BJ (cell line): ENCODE measurements at regions not wholly inside any gene's neighbourhood (a gene's known extent, or its start where the extent isn't known, plus 50 kb on each side); places are given as distances from the start of the nearest gene placed in this dataset.

Source experiments
- CTCF ChIA-PET: fragments of 350-600 bp; formaldehyde crosslinking; extraction: SDS; loops from one replicate; lab custom pipeline; 2021; ENCODE audit warnings: antibody characterized with exemption, inconsistent platforms; lab: Yijun Ruan, JAX
- POLR2A ChIA-PET: fragments of 300-600 bp; sonication (Branson Sonifier 250); formaldehyde crosslinking; extraction: SDS; loops from one replicate; lab custom pipeline; 2021; ENCODE audit warnings: antibody characterized with exemption; lab: Charles Lee
- DNase-seq: peaks from one replicate; pipeline ENCODE4 v3.0.0-alpha.2; 2011; ENCODE audit warnings: low read depth
- H3K27me3 ChIP-seq: 2 replicates; pipeline ENCODE4 v1.6.0; 2011; ENCODE audit warnings: low read length; ENCODE audit not compliant: control insufficient read depth, insufficient read depth
- H3K36me3 ChIP-seq: 2 replicates; pipeline ENCODE4 v1.5.1; 2011; ENCODE audit warnings: low read length; ENCODE audit not compliant: control insufficient read depth, insufficient read depth
- H3K4me3 ChIP-seq: 2 replicates; pipeline ENCODE4 v1.5.1; 2011; ENCODE audit warnings: low read depth, mild to moderate bottlenecking, control low read depth, low read length
- TF ChIP-seq, protein P1 (sequence below): IDR thresholded peaks from 2 replicates; pipeline ENCODE4 v1.5.1; 2011; ENCODE audit warnings: low read depth, mild to moderate bottlenecking, control low read depth, inconsistent platforms, low read length, moderate library complexity; ENCODE audit not compliant: insufficient read depth

- H3K36me3 ChIP-seq: no peaks in the 10 kb centered on the region
- TF ChIP-seq, protein P1, sequence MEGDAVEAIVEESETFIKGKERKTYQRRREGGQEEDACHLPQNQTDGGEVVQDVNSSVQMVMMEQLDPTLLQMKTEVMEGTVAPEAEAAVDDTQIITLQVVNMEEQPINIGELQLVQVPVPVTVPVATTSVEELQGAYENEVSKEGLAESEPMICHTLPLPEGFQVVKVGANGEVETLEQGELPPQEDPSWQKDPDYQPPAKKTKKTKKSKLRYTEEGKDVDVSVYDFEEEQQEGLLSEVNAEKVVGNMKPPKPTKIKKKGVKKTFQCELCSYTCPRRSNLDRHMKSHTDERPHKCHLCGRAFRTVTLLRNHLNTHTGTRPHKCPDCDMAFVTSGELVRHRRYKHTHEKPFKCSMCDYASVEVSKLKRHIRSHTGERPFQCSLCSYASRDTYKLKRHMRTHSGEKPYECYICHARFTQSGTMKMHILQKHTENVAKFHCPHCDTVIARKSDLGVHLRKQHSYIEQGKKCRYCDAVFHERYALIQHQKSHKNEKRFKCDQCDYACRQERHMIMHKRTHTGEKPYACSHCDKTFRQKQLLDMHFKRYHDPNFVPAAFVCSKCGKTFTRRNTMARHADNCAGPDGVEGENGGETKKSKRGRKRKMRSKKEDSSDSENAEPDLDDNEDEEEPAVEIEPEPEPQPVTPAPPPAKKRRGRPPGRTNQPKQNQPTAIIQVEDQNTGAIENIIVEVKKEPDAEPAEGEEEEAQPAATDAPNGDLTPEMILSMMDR: no peak
- no peak overlapping the region for H3K4me3 ChIP-seq
- ChIA-PET POLR2A (no interaction called here), CTCF (no interaction called here)
- DNase-seq: no peak
- no peaks in the 10 kb centered on the region for H3K27me3 ChIP-seq
Measured at GRCh38 chr13:64277097-64277496, 2861.4 kb upstream of the PCDH20 start.

GRCh38 chr13:64276232-64276631 is 2860.6 kb upstream of the PCDH20 start:
- no peak for DNase-seq
- Histone ChIP-seq H3K27me3 (no peaks in the 10 kb centered on the region), H3K36me3 (no peaks in the 10 kb centered on the region), H3K4me3 (no peak overlapping the region)
- TF ChIP-seq, protein P1: no peak
- ChIA-PET POLR2A (no interaction called here), CTCF (no interaction called here)

GRCh38 chr13:64274481-64275217 is 2859.0 kb upstream of the PCDH20 start:
- DNase-seq: no peak
- TF ChIP-seq, protein P1: no peak

GRCh38 chr13:64273780-64274179 is 2858.1 kb upstream of the PCDH20 start:
- Histone ChIP-seq H3K36me3 (no peaks in the 10 kb centered on the region), H3K27me3 (no peaks in the 10 kb centered on the region), H3K4me3 (no peak overlapping the region)
- ChIA-PET CTCF (no interaction called here), POLR2A (no interaction called here)
- TF ChIP-seq, protein P1: no peak
- no peak for DNase-seq

More at GRCh38 chr13:64274481-64275217, 2859.0 kb upstream of the PCDH20 start:
- Histone ChIP-seq H3K36me3 (no peaks in the 10 kb centered on the region), H3K4me3 (no peak overlapping the region), H3K27me3 (no peaks in the 10 kb centered on the region)
- ChIA-PET CTCF (interaction anchor here (0.5 kb wide), 1 partner anchor 125 kb away, joined by 3 read pairs; no protein-coding TSS in a partner anchor), POLR2A (no interaction called here)

DNA sequence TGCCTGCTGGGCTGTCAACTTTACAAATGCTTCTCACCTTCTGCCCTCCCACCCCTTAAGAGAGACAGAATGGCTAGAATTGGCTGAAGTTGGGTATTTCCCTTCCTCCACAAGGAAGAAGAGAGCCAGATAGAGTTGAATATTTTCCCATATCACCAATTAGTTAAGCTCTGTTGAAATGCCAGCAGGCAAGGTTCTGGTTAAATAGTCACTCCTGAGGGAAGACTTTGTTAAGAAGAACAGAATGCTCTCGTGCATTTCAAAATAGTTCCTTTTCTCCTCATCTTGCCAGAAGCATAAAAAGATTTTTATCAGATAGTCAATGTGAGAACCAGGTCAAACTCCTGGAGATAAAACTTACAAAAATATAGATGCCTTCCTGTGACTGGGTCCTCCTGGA is 2857.0 kb upstream of the PCDH20 start:
- TF ChIP-seq, protein P1: no peak
- H3K27me3 ChIP-seq: no peaks in the 10 kb centered on the region
- ChIA-PET CTCF (interaction anchor here (0.9 kb wide), 1 partner anchor 9 kb away, joined by 3 read pairs; no protein-coding TSS in a partner anchor), POLR2A (no interaction called here)
- no peak overlapping the region for H3K4me3 ChIP-seq
- no peaks in the 10 kb centered on the region for H3K36me3 ChIP-seq
- no peak for DNase-seq
